HCT116 (cell line): ENCODE measurements at regions not wholly inside any gene's neighbourhood (a gene's known extent, or its start where the extent isn't known, plus 50 kb on each side); places are given as distances from the start of the nearest gene placed in this dataset.

Source experiments
- ATAC-seq: fragments of 200-7000 bp; cut with Tn5 transposase; 2 replicates; pipeline ENCODE4 v1.9.1; 2020; ENCODE audit warnings: mild to moderate bottlenecking, moderate library complexity
- BruUV-seq: library from RNA; stranded (reverse); fragments of 400-500 nt; replicated peaks from 2 replicates; lab custom pipeline; 2021; lab: Mats Ljungman, UMichigan
- CTCF ChIA-PET: fragments of 300-600 bp; sonication (Branson Sonifier 250); formaldehyde crosslinking; loops from one replicate; lab custom pipeline; 2021; ENCODE audit warnings: antibody characterized with exemption; lab: Charles Lee
- POLR2A ChIA-PET: fragments of 300-600, 350-600 bp; sonication (Branson Sonifier 250); formaldehyde crosslinking; loops from one replicate; lab custom pipeline; 2021; ENCODE audit warnings: antibody characterized with exemption; lab: Charles Lee
- RAD21 ChIA-PET, 2 experiments: fragments of 300-600 bp; sonication (Branson Sonifier 250); formaldehyde crosslinking; loops; one replicate each; lab custom pipeline; 2023; ENCODE audit warnings: low total read pairs in 2 of 2; ENCODE audit not compliant: uncharacterized antibody in 2 of 2, unreplicated experiment in 2 of 2, low non-redundant PET in 1 of 2; lab: Charles Lee
- DNase-seq: peaks from one replicate; pipeline ENCODE4 v3.0.0-alpha.2; 2010; ENCODE audit warnings: low read depth, low spot score
- H2AFZ ChIP-seq: fragments of 200-600 bp; shearing (Covaris generic), sonication (generic); 2 replicates; pipeline ENCODE4 v1.6.1; 2017; ENCODE audit warnings: low read depth, mixed run types, mixed read lengths, antibody characterized with exemption, low read length; ENCODE audit not compliant: poor library complexity, severe bottlenecking
- H3K27ac ChIP-seq: 2 replicates; pipeline ENCODE4 v1.5.1; 2012; ENCODE audit warnings: low read depth, low read length
- H3K27me3 ChIP-seq: fragments of 200-600 bp; sonication (generic); 2 replicates; pipeline ENCODE4 v1.6.1; 2016; ENCODE audit warnings: mixed run types, low read length, mixed read lengths; ENCODE audit not compliant: insufficient read depth
- H3K36me3 ChIP-seq, 2 experiments: fragments of 200-500 bp in 1 of 2; fragments of 200-600 bp in 1 of 2; sonication (Bioruptor generic) in 1 of 2; sonication (generic) in 1 of 2; 2 replicates each; pipeline versions ENCODE4 v1.5.1 to v1.6.1; 2014 to 2016; ENCODE audit warnings: low read length in 2 of 2, inconsistent platforms in 1 of 2, mixed read lengths in 1 of 2, mixed run types in 1 of 2; ENCODE audit not compliant: insufficient read depth in 2 of 2, control insufficient read depth in 1 of 2
- H3K4me1 ChIP-seq, 2 experiments: fragments of 200-600 bp in 1 of 2; sonication (generic) in 1 of 2; 2 replicates each; pipeline versions ENCODE4 v1.5.1 to v1.6.1; 2012 to 2017; ENCODE audit warnings: low read length in 2 of 2, inconsistent platforms in 1 of 2, mild to moderate bottlenecking in 1 of 2, mixed read lengths in 1 of 2, mixed run types in 1 of 2, moderate library complexity in 1 of 2; ENCODE audit not compliant: insufficient read depth in 2 of 2, control insufficient read depth in 1 of 2
- H3K4me2 ChIP-seq: fragments of 200-600 bp; sonication (generic); 2 replicates; pipeline ENCODE4 v1.6.1; 2017; ENCODE audit warnings: mixed run types, low read length, mixed read lengths
- H3K4me3 ChIP-seq, 2 experiments: fragments of 200-600 bp in 1 of 2; sonication (generic) in 1 of 2; replicated peaks in 1 of 2; 2 replicates each; pipeline ENCODE4 v1.5.1; 2011 to 2016; ENCODE audit warnings: low read length in 2 of 2, control low read depth in 1 of 2, low read depth in 1 of 2, mild to moderate bottlenecking in 1 of 2, mixed read lengths in 1 of 2, mixed run types in 1 of 2
- H3K79me2 ChIP-seq: fragments of 200-600 bp; sonication (generic); 2 replicates; pipeline ENCODE4 v1.6.1; 2017; ENCODE audit warnings: mild to moderate bottlenecking, mixed run types, low read length, moderate library complexity, mixed read lengths; ENCODE audit not compliant: insufficient read depth
- H3K9ac ChIP-seq: fragments of 200-600 bp; sonication (generic); 2 replicates; pipeline ENCODE4 v1.6.1; 2016; ENCODE audit warnings: low read length, mixed read lengths
- H3K9me2 ChIP-seq: fragments of 200-600 bp; sonication (generic), shearing (Covaris generic); 2 replicates; pipeline ENCODE4 v1.6.1; 2017; ENCODE audit warnings: mixed run types, mild to moderate bottlenecking, moderate library complexity; ENCODE audit not compliant: insufficient read depth
- H3K9me3 ChIP-seq, 2 experiments: fragments of 200-500 bp in 1 of 2; fragments of 200-600 bp in 1 of 2; sonication (Bioruptor generic) in 1 of 2; sonication (generic) in 1 of 2; 2 replicates each; pipeline ENCODE4 v1.6.1; 2014 to 2017; ENCODE audit warnings: low read length in 2 of 2, mixed read lengths in 2 of 2, inconsistent platforms in 1 of 2, low read depth in 1 of 2, mild to moderate bottlenecking in 1 of 2, mixed run types in 1 of 2, moderate library complexity in 1 of 2; ENCODE audit not compliant: control insufficient read depth in 1 of 2, insufficient read depth in 1 of 2
- H4K20me1 ChIP-seq: fragments of 200-600 bp; sonication (generic), shearing (Covaris generic); 2 replicates; pipeline ENCODE4 v1.6.1; 2017; ENCODE audit warnings: mixed run types, mild to moderate bottlenecking, moderate library complexity; ENCODE audit not compliant: insufficient read depth
- CBX3 ChIP-seq: IDR thresholded peaks from 2 replicates; pipeline ENCODE4 v1.6.1; 2012; ENCODE audit warnings: low read depth
- CEBPB ChIP-seq: IDR thresholded peaks from 2 replicates; pipeline ENCODE4 v1.6.1; 2012; ENCODE audit warnings: low read depth
- EGR1 ChIP-seq: IDR thresholded peaks from 2 replicates; pipeline ENCODE4 v1.6.1; 2012; ENCODE audit warnings: low read depth
- ELF1 ChIP-seq: IDR thresholded peaks from 2 replicates; pipeline ENCODE4 v1.6.1; 2012; ENCODE audit warnings: low read depth, borderline replicate concordance
- EZH2 ChIP-seq: fragments of 200-600 bp; sonication (generic); IDR thresholded peaks from 2 replicates; pipeline ENCODE4 v1.6.1; 2017; ENCODE audit warnings: antibody characterized with exemption, mixed run types
- EZH2phosphoT487 ChIP-seq: fragments of 200-600 bp; IDR thresholded peaks from 2 replicates; pipeline ENCODE4 v1.6.1; 2018; ENCODE audit warnings: antibody characterized with exemption, borderline replicate concordance
- FOSL1 ChIP-seq: IDR thresholded peaks from 2 replicates; pipeline ENCODE4 v1.6.1; 2012; ENCODE audit warnings: low read depth
- JUND ChIP-seq: IDR thresholded peaks from 2 replicates; pipeline ENCODE4 v1.6.1; 2012
- POLR2A ChIP-seq: IDR thresholded peaks from 2 replicates; pipeline ENCODE4 v1.7.0; 2011; ENCODE audit warnings: borderline replicate concordance; ENCODE audit not compliant: insufficient read depth, insufficient read length; ENCODE audit errors: extremely low read depth
- POLR2AphosphoS5 ChIP-seq: IDR thresholded peaks from 2 replicates; pipeline ENCODE4 v1.6.1; 2011; ENCODE audit warnings: mild to moderate bottlenecking, low read depth, low read length, moderate library complexity
- SRF ChIP-seq: IDR thresholded peaks from 2 replicates; pipeline ENCODE4 v1.6.1; 2012; ENCODE audit warnings: low read depth
- TCF7L2 ChIP-seq: IDR thresholded peaks from 2 replicates; pipeline ENCODE4 v1.7.0; 2011; ENCODE audit warnings: borderline replicate concordance, inconsistent platforms; ENCODE audit not compliant: insufficient read depth, insufficient read length; ENCODE audit errors: extremely low read depth
- YY1 ChIP-seq: IDR thresholded peaks from 2 replicates; pipeline ENCODE4 v1.6.1; 2011; ENCODE audit warnings: low read length, low read depth, moderate library complexity, mild to moderate bottlenecking; ENCODE audit not compliant: insufficient replicate concordance; ENCODE audit errors: extremely low read depth
- ZFX ChIP-seq: fragments of 450-650 bp; IDR thresholded peaks from 2 replicates; pipeline ENCODE4 v1.6.1; 2017
- intact Hi-C: fragments of 100-400 bp; cut with micrococcal nuclease; formaldehyde crosslinking; loops from 2 replicates; pipeline ENCODE4 v1.10.0; 2022
- TF ChIP-seq, protein P1 (sequence below): IDR thresholded peaks from 2 replicates; pipeline ENCODE4 v1.6.1; 2012
- TF ChIP-seq, protein P2 (sequence below): IDR thresholded peaks from 2 replicates; pipeline ENCODE4 v1.6.1; 2011; ENCODE audit warnings: mild to moderate bottlenecking, low read length, moderate library complexity; ENCODE audit not compliant: insufficient replicate concordance; ENCODE audit errors: extremely low read depth
- TF ChIP-seq, protein P3 (sequence below), 3 experiments: fragments of 200-600 bp in 1 of 3; sonication (generic) in 1 of 3; IDR thresholded peaks in 2 of 3; conservative IDR thresholded peaks in 1 of 3; 2 replicates each; pipeline ENCODE4 v1.5.1; 2012 to 2017; ENCODE audit warnings: low read depth in 2 of 3, low read length in 2 of 3, antibody characterized with exemption in 1 of 3, borderline replicate concordance in 1 of 3, control low read depth in 1 of 3, mild to moderate bottlenecking in 1 of 3, mixed read lengths in 1 of 3, mixed run types in 1 of 3, moderate library complexity in 1 of 3; ENCODE audit not compliant: insufficient read depth in 1 of 3

DNA sequence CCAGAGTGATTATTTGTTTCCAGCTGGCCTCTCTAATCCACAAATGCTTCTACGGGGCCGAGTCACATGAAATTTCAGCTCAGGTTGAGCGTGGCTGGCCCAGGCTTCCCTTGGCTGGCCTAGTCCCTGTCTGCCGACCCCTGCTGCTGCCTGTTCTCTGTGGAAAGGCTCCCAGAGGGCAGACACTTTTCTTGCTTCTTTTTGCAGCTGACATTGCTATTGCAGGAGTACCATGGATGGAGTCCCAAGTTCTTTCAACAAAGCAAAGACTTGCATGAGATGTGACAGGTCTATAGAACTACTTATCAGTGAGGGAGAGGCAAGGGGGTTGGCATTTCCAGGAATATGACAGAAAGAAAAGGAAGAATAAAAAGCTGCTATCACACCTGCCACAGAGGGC lies 287.4 kb upstream of the ARRDC3 start:
- H4K20me1 ChIP-seq, result no peaks in the 10 kb centered on the region
- no TSS peak for BruUV-seq
- no peaks in the 10 kb centered on the region for H3K4me1 ChIP-seq
- ATAC-seq (no peak), DNase-seq (no peak)
- no peaks in the 10 kb centered on the region for H3K9me2 ChIP-seq
- H3K4me3 ChIP-seq, result no peak overlapping the region
- ChIA-PET POLR2A (no interaction called here), RAD21 (no interaction called here), CTCF (no interaction called here)
- no peaks in the 10 kb centered on the region for H3K36me3 ChIP-seq
- intact Hi-C loops, result no loop called here
- no peak overlapping the region for H3K27ac ChIP-seq
- no peaks in the 10 kb centered on the region for H3K79me2 ChIP-seq
- no peak overlapping the region for H3K4me2 ChIP-seq
- H3K9ac ChIP-seq, result no peak overlapping the region
- TF ChIP-seq, protein P1, sequence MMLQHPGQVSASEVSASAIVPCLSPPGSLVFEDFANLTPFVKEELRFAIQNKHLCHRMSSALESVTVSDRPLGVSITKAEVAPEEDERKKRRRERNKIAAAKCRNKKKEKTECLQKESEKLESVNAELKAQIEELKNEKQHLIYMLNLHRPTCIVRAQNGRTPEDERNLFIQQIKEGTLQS, result no peak
- TF ChIP-seq EGR1, result no peak
- TF ChIP-seq POLR2A, result no peak
- TF ChIP-seq POLR2AphosphoS5, result no peak
- no peak for TF ChIP-seq EZH2phosphoT487
- no peak for TF ChIP-seq CBX3
- TF ChIP-seq YY1, result no peak
- no peak for TF ChIP-seq FOSL1
- no peak for TF ChIP-seq ELF1
- TF ChIP-seq, protein P2, sequence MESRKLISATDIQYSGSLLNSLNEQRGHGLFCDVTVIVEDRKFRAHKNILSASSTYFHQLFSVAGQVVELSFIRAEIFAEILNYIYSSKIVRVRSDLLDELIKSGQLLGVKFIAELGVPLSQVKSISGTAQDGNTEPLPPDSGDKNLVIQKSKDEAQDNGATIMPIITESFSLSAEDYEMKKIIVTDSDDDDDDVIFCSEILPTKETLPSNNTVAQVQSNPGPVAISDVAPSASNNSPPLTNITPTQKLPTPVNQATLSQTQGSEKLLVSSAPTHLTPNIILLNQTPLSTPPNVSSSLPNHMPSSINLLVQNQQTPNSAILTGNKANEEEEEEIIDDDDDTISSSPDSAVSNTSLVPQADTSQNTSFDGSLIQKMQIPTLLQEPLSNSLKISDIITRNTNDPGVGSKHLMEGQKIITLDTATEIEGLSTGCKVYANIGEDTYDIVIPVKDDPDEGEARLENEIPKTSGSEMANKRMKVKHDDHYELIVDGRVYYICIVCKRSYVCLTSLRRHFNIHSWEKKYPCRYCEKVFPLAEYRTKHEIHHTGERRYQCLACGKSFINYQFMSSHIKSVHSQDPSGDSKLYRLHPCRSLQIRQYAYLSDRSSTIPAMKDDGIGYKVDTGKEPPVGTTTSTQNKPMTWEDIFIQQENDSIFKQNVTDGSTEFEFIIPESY, result no peak
- TF ChIP-seq JUND, result no peak
- TF ChIP-seq EZH2, result no peak
- TF ChIP-seq ZFX, result no peak
- no peak for TF ChIP-seq TCF7L2
- TF ChIP-seq CEBPB, result no peak
- no peak for TF ChIP-seq SRF
- TF ChIP-seq, protein P3, sequence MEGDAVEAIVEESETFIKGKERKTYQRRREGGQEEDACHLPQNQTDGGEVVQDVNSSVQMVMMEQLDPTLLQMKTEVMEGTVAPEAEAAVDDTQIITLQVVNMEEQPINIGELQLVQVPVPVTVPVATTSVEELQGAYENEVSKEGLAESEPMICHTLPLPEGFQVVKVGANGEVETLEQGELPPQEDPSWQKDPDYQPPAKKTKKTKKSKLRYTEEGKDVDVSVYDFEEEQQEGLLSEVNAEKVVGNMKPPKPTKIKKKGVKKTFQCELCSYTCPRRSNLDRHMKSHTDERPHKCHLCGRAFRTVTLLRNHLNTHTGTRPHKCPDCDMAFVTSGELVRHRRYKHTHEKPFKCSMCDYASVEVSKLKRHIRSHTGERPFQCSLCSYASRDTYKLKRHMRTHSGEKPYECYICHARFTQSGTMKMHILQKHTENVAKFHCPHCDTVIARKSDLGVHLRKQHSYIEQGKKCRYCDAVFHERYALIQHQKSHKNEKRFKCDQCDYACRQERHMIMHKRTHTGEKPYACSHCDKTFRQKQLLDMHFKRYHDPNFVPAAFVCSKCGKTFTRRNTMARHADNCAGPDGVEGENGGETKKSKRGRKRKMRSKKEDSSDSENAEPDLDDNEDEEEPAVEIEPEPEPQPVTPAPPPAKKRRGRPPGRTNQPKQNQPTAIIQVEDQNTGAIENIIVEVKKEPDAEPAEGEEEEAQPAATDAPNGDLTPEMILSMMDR (IDR thresholded peaks at IDR 0.05 in 2 of 3, conservative IDR thresholded peaks at IDR 0.05 in 1 of 3; ENCODE audit: borderline replicate concordance in 1 of 3, insufficient read depth in 1 of 3, low read depth in 2 of 3, low read length in 2 of 3), result no peak
- no peaks in the 10 kb centered on the region for H3K27me3 ChIP-seq
- no peaks in the 10 kb centered on the region for H3K9me3 ChIP-seq
- H2AFZ ChIP-seq, result no peak overlapping the region
